CD14-positive monocyte (primary cell): ENCODE measurements at regions not wholly inside any gene's neighbourhood (a gene's known extent, or its start where the extent isn't known, plus 50 kb on each side); places are given as distances from the start of the nearest gene placed in this dataset.

Source experiments
- DNase-seq, 3 donors: peaks; one replicate each; pipeline ENCODE4 v3.0.0-alpha.2; 2011 to 2022
- H2AFZ ChIP-seq: 2 replicates; pipeline ENCODE4 v1.6.0; 2012; ENCODE audit warnings: mild to moderate bottlenecking, low read depth, low read length, inconsistent platforms; ENCODE audit not compliant: insufficient read depth, poor library complexity, severe bottlenecking
- H3K27ac ChIP-seq, 2 donors: 1 replicate in 1 of 2; 2 replicates in 1 of 2; pipeline ENCODE4 v1.5.1; 2012 to 2013; ENCODE audit warnings: low read length in 2 of 2, control low read depth in 1 of 2, inconsistent platforms in 1 of 2, low read depth in 1 of 2, mild to moderate bottlenecking in 1 of 2
- H3K27me3 ChIP-seq, 2 donors: one replicate each; pipeline versions ENCODE4 v1.6.0 to v1.6.1; 2011 to 2013; ENCODE audit warnings: low read length in 2 of 2; ENCODE audit not compliant: control insufficient read depth in 2 of 2, insufficient read depth in 2 of 2
- H3K36me3 ChIP-seq, 2 donors: replicated peaks in 1 of 2; 1 replicate in 1 of 2; 2 replicates in 1 of 2; pipeline versions ENCODE4 v1.5.1 to v1.6.1; 2012 to 2013; ENCODE audit warnings: low read length in 2 of 2, control low read depth in 1 of 2, inconsistent platforms in 1 of 2, mild to moderate bottlenecking in 1 of 2; ENCODE audit not compliant: insufficient read depth in 2 of 2, control insufficient read depth in 1 of 2
- H3K4me1 ChIP-seq, 2 donors: 1 replicate in 1 of 2; 2 replicates in 1 of 2; pipeline versions ENCODE4 v1.5.1 to v1.6.1; 2012 to 2013; ENCODE audit warnings: low read length in 2 of 2, control low read depth in 1 of 2, inconsistent platforms in 1 of 2, mild to moderate bottlenecking in 1 of 2, moderate library complexity in 1 of 2; ENCODE audit not compliant: insufficient read depth in 2 of 2, control insufficient read depth in 1 of 2
- H3K4me2 ChIP-seq: replicated peaks from 2 replicates; pipeline ENCODE3; 2012; ENCODE audit warnings: low read length, moderate library complexity, mild to moderate bottlenecking; ENCODE audit not compliant: poor library complexity, severe bottlenecking; ENCODE audit errors: extremely low read depth
- H3K4me3 ChIP-seq, 3 experiments: fragments of 200-600 bp in 1 of 3; sonication (generic) in 1 of 3; replicated peaks in 1 of 3; 1 replicate in 2 of 3; 2 replicates in 1 of 3; pipeline ENCODE4 v1.5.1; 2011 to 2013; ENCODE audit warnings: low read length in 3 of 3, mild to moderate bottlenecking in 3 of 3, control low read depth in 2 of 3, low read depth in 2 of 3, inconsistent platforms in 1 of 3, moderate library complexity in 1 of 3
- H3K79me2 ChIP-seq: 2 replicates; pipeline ENCODE4 v1.6.0; 2012; ENCODE audit warnings: mild to moderate bottlenecking, control low read depth, inconsistent platforms, low read length, moderate library complexity; ENCODE audit not compliant: insufficient read depth
- H3K9ac ChIP-seq: 2 replicates; pipeline ENCODE4 v1.6.0; 2017; ENCODE audit warnings: low read length, mild to moderate bottlenecking; ENCODE audit not compliant: insufficient read depth, poor library complexity, severe bottlenecking
- H3K9me3 ChIP-seq, 2 donors: replicated peaks in 1 of 2; 1 replicate in 1 of 2; 2 replicates in 1 of 2; pipeline versions ENCODE4 v1.5.1 to v1.6.1; 2012 to 2013; ENCODE audit warnings: low read length in 2 of 2, control low read depth in 1 of 2; ENCODE audit not compliant: control insufficient read depth in 1 of 2, insufficient read depth in 1 of 2
- H4K20me1 ChIP-seq: 2 replicates; pipeline ENCODE4 v1.6.0; 2012; ENCODE audit warnings: mild to moderate bottlenecking, low read length, control low read depth, moderate library complexity; ENCODE audit not compliant: insufficient read depth
- H3K27ac Mint-ChIP-seq, 7 donors: one replicate each; pipeline ENCODE4 v1.8.0; 2020; ENCODE audit warnings: mild to moderate bottlenecking in 7 of 7, mixed read lengths in 7 of 7, moderate library complexity in 6 of 7, inconsistent platforms in 2 of 7
- H3K27me3 Mint-ChIP-seq, 3 donors: one replicate each; pipeline ENCODE4 v1.8.0; 2021 to 2022; ENCODE audit warnings: low read depth in 3 of 3, mild to moderate bottlenecking in 3 of 3, mixed read lengths in 3 of 3, moderate library complexity in 3 of 3, inconsistent platforms in 1 of 3
- H3K36me3 Mint-ChIP-seq, 2 donors: one replicate each; pipeline ENCODE4 v1.8.0; 2020; ENCODE audit warnings: mixed read lengths in 2 of 2, inconsistent platforms in 1 of 2, mild to moderate bottlenecking in 1 of 2
- H3K4me1 Mint-ChIP-seq: one replicate; pipeline ENCODE4 v1.8.0; 2020; ENCODE audit warnings: mild to moderate bottlenecking, mixed read lengths
- H3K4me3 Mint-ChIP-seq, 2 donors: one replicate each; pipeline ENCODE4 v1.8.0; 2020; ENCODE audit warnings: mild to moderate bottlenecking in 2 of 2, mixed read lengths in 2 of 2, moderate library complexity in 1 of 2
- H3K9me3 Mint-ChIP-seq, 7 donors: one replicate each; pipeline ENCODE4 v1.8.0; 2020 to 2022; ENCODE audit warnings: mixed read lengths in 7 of 7, mild to moderate bottlenecking in 6 of 7, moderate library complexity in 6 of 7, inconsistent platforms in 2 of 7
- CTCF ChIP-seq: fragments of 200-600 bp; IDR thresholded peaks from one replicate; pipeline ENCODE4 v1.8.0; 2022; ENCODE audit warnings: antibody characterized with exemption, mild to moderate bottlenecking
- WGBS: methylation state at CpG from one replicate; pipeline ENCODE4 v1.1.5; 2013; ENCODE audit warnings: missing lambda C conversion rate; ENCODE audit not compliant: insufficient coverage; 5-methylcytosine and 5-hydroxymethylcytosine counted together
- intact Hi-C, 2 donors: fragments of 100-400 bp; cut with micrococcal nuclease; formaldehyde crosslinking; loops; one replicate each; pipeline versions ENCODE4 v1.15.0 to v1.15.1; 2023

- no peak for TF ChIP-seq CTCF
- WGBS: 100% methylated on average over 2 of the region's 5 CpGs
- peaks cover 4 to 18% of the 10 kb centered on the region in 2 donors for H3K9me3 ChIP-seq
- intact Hi-C loops: no loop called here
- H3K27ac ChIP-seq: no peak overlapping the region
- H3K4me1 ChIP-seq: no peaks in the 10 kb centered on the region
- Mint-ChIP-seq H3K4me3 (no peak overlapping the region), H3K36me3 (no peaks in the 10 kb centered on the region), H3K27me3 (peaks cover 0 to 4% (median 2%) of the 10 kb centered on the region in 3 donors), H3K4me1 (no peaks in the 10 kb centered on the region), H3K27ac (no peak overlapping the region), H3K9me3 (peaks cover 3 to 25% (median 9%) of the 10 kb centered on the region in 7 donors)
- H3K36me3 ChIP-seq: no peaks in the 10 kb centered on the region
- H4K20me1 ChIP-seq: no peaks in the 10 kb centered on the region
- H3K27me3 ChIP-seq: no peaks in the 10 kb centered on the region
- no peak overlapping the region for H2AFZ ChIP-seq
- no peak overlapping the region for H3K9ac ChIP-seq
- H3K4me2 ChIP-seq: no peak overlapping the region
- no peaks in the 10 kb centered on the region for H3K79me2 ChIP-seq
- H3K4me3 ChIP-seq: no peak overlapping the region
- DNase-seq: no peak
Measured at GRCh38 chr2:19720306-19720705, 181.5 kb downstream of the TTC32 start.

GRCh38 chr2:19719540-19719939 lies 182.2 kb downstream of the TTC32 start:
- no peaks in the 10 kb centered on the region for H3K36me3 Mint-ChIP-seq
- WGBS: 80% methylated on average over 4 of the region's 5 CpGs
- TF ChIP-seq CTCF: no peak

More at GRCh38 chr2:19719540-19719939, 182.2 kb downstream of the TTC32 start:
- Histone ChIP-seq H3K36me3 (no peaks in the 10 kb centered on the region), H3K79me2 (no peaks in the 10 kb centered on the region), H3K4me3 (no peak overlapping the region), H3K9ac (no peak overlapping the region), H3K9me3 (peaks cover 4 to 18% of the 10 kb centered on the region in 2 donors), H4K20me1 (no peaks in the 10 kb centered on the region), H3K4me2 (no peak overlapping the region), H3K27me3 (no peaks in the 10 kb centered on the region), H3K4me1 (no peaks in the 10 kb centered on the region), H3K27ac (no peak overlapping the region), H2AFZ (no peak overlapping the region)
- intact Hi-C loops: no loop called here
- no peak for DNase-seq
- Mint-ChIP-seq H3K4me3 (no peak overlapping the region), H3K4me1 (no peaks in the 10 kb centered on the region), H3K27me3 (peaks cover 0 to 4% (median 2%) of the 10 kb centered on the region in 3 donors), H3K27ac (no peak overlapping the region), H3K9me3 (peaks cover 3 to 28% (median 11%) of the 10 kb centered on the region in 7 donors)
